ENCODE measurements at regions not wholly inside any gene's neighbourhood (a gene's known extent, or its start where the extent isn't known, plus 50 kb on each side); places are given as distances from the start of the nearest gene placed in this dataset.

DNA sequence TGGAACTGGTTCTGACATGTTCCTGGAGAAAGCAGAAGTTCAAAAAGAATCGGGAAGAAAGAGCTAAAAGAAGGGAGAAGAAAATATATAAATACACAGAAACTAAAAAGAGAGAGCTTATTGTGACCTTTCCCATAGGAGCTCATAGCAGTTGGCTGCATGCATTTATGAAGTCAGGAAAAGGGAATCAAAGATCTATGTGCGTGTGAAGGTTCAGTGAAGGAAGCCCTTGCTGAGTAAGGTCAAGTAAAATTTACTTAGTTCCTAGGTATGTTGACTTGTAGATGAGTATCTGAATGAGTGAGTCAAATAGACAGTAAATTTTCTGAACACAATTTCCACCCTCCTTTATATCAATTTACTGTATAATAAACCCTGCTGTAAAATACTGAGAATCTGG is 632.5 kb downstream of the SLCO4C1 start:
- no peak for TF ChIP-seq CTCF (IDR thresholded peaks at IDR 0.05; ENCODE audit: unreplicated experiment)
- Mint-ChIP-seq H3K27ac (no peak overlapping the region), H3K4me3 (no peak overlapping the region), H3K36me3 (no peaks in the 10 kb centered on the region), H3K27me3 (ENCODE audit: low read depth) (peaks cover 4% of the 10 kb centered on the region), H3K4me1 (peaks cover 8% of the 10 kb centered on the region), H3K9me3 (no peaks in the 10 kb centered on the region)
- DNase-seq (ENCODE audit: low spot score in 2 of 2, unreplicated experiment in 2 of 2) = no peak

- Mint-ChIP-seq H3K36me3 (no peaks in the 10 kb centered on the region), H3K9me3 (no peaks in the 10 kb centered on the region)
- TF ChIP-seq CTCF (IDR thresholded peaks at IDR 0.05; ENCODE audit: unreplicated experiment) = no peak
These were observed 633.8 kb downstream of the SLCO4C1 start for GRCh38 chr5:101662263-101662662.

GRCh38 chr5:101658433-101658832 is 637.7 kb downstream of the SLCO4C1 start:
- no peaks in the 10 kb centered on the region for H3K36me3 Mint-ChIP-seq
- H3K27me3 Mint-ChIP-seq (ENCODE audit: low read depth) = peaks cover 14% of the 10 kb centered on the region
- H3K9me3 Mint-ChIP-seq = no peaks in the 10 kb centered on the region
- peaks cover 4% of the 10 kb centered on the region for H3K4me1 Mint-ChIP-seq
- H3K4me3 Mint-ChIP-seq = no peak overlapping the region
- no peak for DNase-seq (ENCODE audit: low spot score in 2 of 2, unreplicated experiment in 2 of 2)
- TF ChIP-seq CTCF (IDR thresholded peaks at IDR 0.05; ENCODE audit: unreplicated experiment) = no peak
- H3K27ac Mint-ChIP-seq = no peak overlapping the region

More at GRCh38 chr5:101662263-101662662, 633.8 kb downstream of the SLCO4C1 start:
- H3K4me1 Mint-ChIP-seq = peaks cover 8% of the 10 kb centered on the region
- H3K27me3 Mint-ChIP-seq (ENCODE audit: low read depth) = peaks cover 3% of the 10 kb centered on the region
- DNase-seq (ENCODE audit: low spot score in 2 of 2, unreplicated experiment in 2 of 2) = no peak
- no peak overlapping the region for H3K4me3 Mint-ChIP-seq
- H3K27ac Mint-ChIP-seq = no peak overlapping the region

DNA sequence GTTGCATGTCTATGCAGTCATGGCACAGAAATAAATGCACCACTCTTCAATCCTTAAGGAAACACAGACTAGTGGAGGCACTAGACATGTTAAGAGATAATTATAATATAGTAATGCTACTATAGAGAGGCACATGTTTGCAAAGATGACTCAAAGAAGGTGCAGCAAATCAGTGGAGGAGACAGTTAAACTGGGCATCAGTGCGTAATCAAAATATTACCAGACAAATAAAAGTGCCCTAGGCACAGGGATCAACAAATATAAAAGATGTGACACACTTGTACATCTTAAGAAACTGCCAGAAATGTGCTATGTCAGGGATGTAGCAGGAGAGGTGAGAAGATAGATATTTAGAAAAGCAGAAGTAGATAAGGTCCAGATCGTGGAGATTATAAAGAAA is 642.1 kb downstream of the SLCO4C1 start:
- H3K4me3 Mint-ChIP-seq = no peak overlapping the region

DNA sequence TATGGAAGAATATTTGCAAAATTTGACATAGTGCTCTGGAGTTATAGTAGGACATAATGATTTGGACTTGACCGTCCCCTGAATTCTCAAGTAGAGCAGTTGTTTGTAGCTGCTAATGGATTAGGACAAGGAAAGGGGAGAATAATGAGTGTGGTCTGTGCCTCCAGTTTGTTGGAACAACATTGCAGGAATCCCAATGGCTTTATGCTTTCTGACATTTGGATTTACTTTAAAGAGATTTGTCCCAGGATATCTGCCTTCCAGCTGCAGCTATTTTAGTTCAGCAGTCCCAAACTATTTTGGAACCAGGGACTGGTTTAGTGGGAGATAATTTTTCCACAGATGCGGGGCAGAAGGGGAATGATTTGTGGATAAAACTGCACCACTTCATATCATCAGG is 648.2 kb downstream of the SLCO4C1 start:
- TF ChIP-seq CTCF (IDR thresholded peaks at IDR 0.05; ENCODE audit: unreplicated experiment) = no peak
- Mint-ChIP-seq H3K27ac (no peak overlapping the region), H3K27me3 (ENCODE audit: low read depth) (peaks cover 13% of the 10 kb centered on the region), H3K36me3 (no peaks in the 10 kb centered on the region), H3K4me3 (no peak overlapping the region), H3K4me1 (no peaks in the 10 kb centered on the region), H3K9me3 (no peaks in the 10 kb centered on the region)
- DNase-seq (ENCODE audit: low spot score in 2 of 2, unreplicated experiment in 2 of 2) = no peak

More for the DNA sequence above, 642.1 kb downstream of the SLCO4C1 start:
- no peaks in the 10 kb centered on the region for H3K4me1 Mint-ChIP-seq
- no peak for DNase-seq (ENCODE audit: low spot score in 2 of 2, unreplicated experiment in 2 of 2)
- H3K9me3 Mint-ChIP-seq = no peaks in the 10 kb centered on the region
- H3K27ac Mint-ChIP-seq = no peak overlapping the region
- TF ChIP-seq CTCF (IDR thresholded peaks at IDR 0.05; ENCODE audit: unreplicated experiment) = no peak
- no peaks in the 10 kb centered on the region for H3K36me3 Mint-ChIP-seq
- peaks cover 11% of the 10 kb centered on the region for H3K27me3 Mint-ChIP-seq (ENCODE audit: low read depth)

DNA sequence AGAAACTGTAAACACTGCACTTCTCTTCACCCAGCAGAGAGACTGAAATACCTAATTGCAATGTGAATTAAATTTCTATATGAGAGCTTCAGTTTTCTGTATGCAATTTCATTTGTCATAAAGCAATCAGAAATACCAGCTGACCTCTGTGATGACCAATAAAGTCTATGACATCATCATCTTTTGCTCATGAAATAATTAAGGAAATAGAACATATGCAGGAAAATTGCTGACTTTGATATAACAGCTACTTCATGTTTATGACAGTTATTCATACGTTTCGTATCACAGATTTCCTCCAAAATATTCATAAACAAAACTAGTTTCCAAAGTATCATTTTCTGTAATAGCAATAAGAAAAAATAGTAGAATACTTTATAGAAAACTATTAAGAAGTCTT is 652.3 kb downstream of the SLCO4C1 start:
- H3K9me3 Mint-ChIP-seq = no peaks in the 10 kb centered on the region
- H3K4me3 Mint-ChIP-seq = no peak overlapping the region
- DNase-seq (ENCODE audit: low spot score in 2 of 2, unreplicated experiment in 2 of 2) = no peak
- TF ChIP-seq CTCF (IDR thresholded peaks at IDR 0.05; ENCODE audit: unreplicated experiment) = no peak
- H3K27ac Mint-ChIP-seq = no peak overlapping the region
- no peaks in the 10 kb centered on the region for H3K4me1 Mint-ChIP-seq
- peaks cover 15% of the 10 kb centered on the region for H3K27me3 Mint-ChIP-seq (ENCODE audit: low read depth)
- no peaks in the 10 kb centered on the region for H3K36me3 Mint-ChIP-seq

Measured in mesothelial cell of epicardium (in vitro differentiated cells).